Naive B cell (primary cell): ENCODE measurements at regions not wholly inside any gene's neighbourhood (a gene's known extent, or its start where the extent isn't known, plus 50 kb on each side); places are given as distances from the start of the nearest gene placed in this dataset.
"Not testable (repeated sequence)": the region's sequence is repeated elsewhere in the genome, so short reads cannot be mapped to it uniquely, and the experiment has no call there.

ENCODE experiments used
- ATAC-seq, 2 donors: fragments of 150-1000 bp; cut with Tn5 transposase; 2 replicates each; pipeline ENCODE4 v1.10.0; 2021; ENCODE audit warnings: low read depth in 2 of 2, mild to moderate bottlenecking in 2 of 2, moderate library complexity in 2 of 2
- DNase-seq: peaks from one replicate; pipeline ENCODE4 v3.0.0; 2022
- H3K27ac Mint-ChIP-seq, 6 donors: one replicate each; pipeline ENCODE4 v1.8.0; 2020 to 2022; ENCODE audit warnings: mild to moderate bottlenecking in 6 of 6, mixed read lengths in 6 of 6, moderate library complexity in 5 of 6, inconsistent platforms in 2 of 6
- H3K27me3 Mint-ChIP-seq, 3 donors: one replicate each; pipeline ENCODE4 v1.8.0; 2021 to 2022; ENCODE audit warnings: mixed read lengths in 3 of 3, mild to moderate bottlenecking in 1 of 3
- H3K36me3 Mint-ChIP-seq, 2 donors: one replicate each; pipeline ENCODE4 v1.8.0; 2020 to 2022; ENCODE audit warnings: mixed read lengths in 2 of 2, inconsistent platforms in 1 of 2, mild to moderate bottlenecking in 1 of 2
- H3K4me1 Mint-ChIP-seq, 3 donors: one replicate each; pipeline ENCODE4 v1.8.0; 2020 to 2022; ENCODE audit warnings: mixed read lengths in 3 of 3, inconsistent platforms in 1 of 3, mild to moderate bottlenecking in 1 of 3, moderate library complexity in 1 of 3
- H3K4me3 Mint-ChIP-seq, 8 donors: one replicate each; pipeline ENCODE4 v1.8.0; 2020 to 2022; ENCODE audit warnings: mild to moderate bottlenecking in 8 of 8, mixed read lengths in 8 of 8, moderate library complexity in 8 of 8, inconsistent platforms in 2 of 8
- H3K9me3 Mint-ChIP-seq, 7 donors: one replicate each; pipeline ENCODE4 v1.8.0; 2020 to 2022; ENCODE audit warnings: mixed read lengths in 7 of 7, mild to moderate bottlenecking in 5 of 7, inconsistent platforms in 2 of 7, moderate library complexity in 1 of 7

- H3K4me3 Mint-ChIP-seq: no peak overlapping the region
- ATAC-seq: no peak
- no peak for DNase-seq
- H3K9me3 Mint-ChIP-seq: peaks cover 0 to 15% (median 6%) of the 10 kb centered on the region in 7 donors
- no peaks in the 10 kb centered on the region for H3K27me3 Mint-ChIP-seq
- H3K36me3 Mint-ChIP-seq: no peaks in the 10 kb centered on the region
- no peaks in the 10 kb centered on the region for H3K4me1 Mint-ChIP-seq
- no peak overlapping the region for H3K27ac Mint-ChIP-seq
Observed at GRCh38 chr2:184993746-184994145, 395.4 kb downstream of the ZNF804A start.

- DNase-seq: no peak
- Mint-ChIP-seq H3K4me1 (no peaks in the 10 kb centered on the region), H3K9me3 (peaks cover 3 to 23% (median 17%) of the 10 kb centered on the region in 7 donors), H3K36me3 (no peaks in the 10 kb centered on the region), H3K27me3 (no peaks in the 10 kb centered on the region), H3K27ac (no peak overlapping the region), H3K4me3 (no peak overlapping the region)
- no peak for ATAC-seq
Observed at GRCh38 chr2:185006481-185006880, 408.2 kb downstream of the ZNF804A start.

- H3K4me3 Mint-ChIP-seq: no peak overlapping the region
- peaks cover 0 to 65% (median 25%) of the 10 kb centered on the region in 7 donors for H3K9me3 Mint-ChIP-seq
- DNase-seq: no peak
Observed at GRCh38 chr2:185012643-185013042, 414.3 kb downstream of the ZNF804A start.

GRCh38 chr2:185014076-185014475 lies 415.7 kb downstream of the ZNF804A start:
- ATAC-seq: no peak
- H3K27me3 Mint-ChIP-seq: no peaks in the 10 kb centered on the region
- no peaks in the 10 kb centered on the region for H3K4me1 Mint-ChIP-seq
- no peak overlapping the region for H3K4me3 Mint-ChIP-seq
- H3K36me3 Mint-ChIP-seq: no peaks in the 10 kb centered on the region
- no peak for DNase-seq
- peaks cover 0 to 65% (median 22%) of the 10 kb centered on the region in 7 donors for H3K9me3 Mint-ChIP-seq
- no peak overlapping the region for H3K27ac Mint-ChIP-seq

More at GRCh38 chr2:185012643-185013042, 414.3 kb downstream of the ZNF804A start:
- Mint-ChIP-seq H3K27me3 (no peaks in the 10 kb centered on the region), H3K4me1 (no peaks in the 10 kb centered on the region), H3K27ac (no peak overlapping the region), H3K36me3 (no peaks in the 10 kb centered on the region)
- no peak for ATAC-seq

GRCh38 chr2:185025891-185026290 lies 427.6 kb downstream of the ZNF804A start:
- not testable (repeated sequence) for ATAC-seq, H3K27ac Mint-ChIP-seq, H3K27me3 Mint-ChIP-seq, DNase-seq, H3K36me3 Mint-ChIP-seq, H3K4me3 Mint-ChIP-seq, H3K4me1 Mint-ChIP-seq
- peaks cover 0 to 24% (median 10%) of the 10 kb centered on the region in 7 donors for H3K9me3 Mint-ChIP-seq

- Mint-ChIP-seq H3K27me3 (no peaks in the 10 kb centered on the region), H3K4me1 (no peaks in the 10 kb centered on the region), H3K27ac (no peak overlapping the region), H3K4me3 (no peak overlapping the region), H3K36me3 (no peaks in the 10 kb centered on the region), H3K9me3 (peaks cover 2 to 20% (median 8%) of the 10 kb centered on the region in 7 donors)
- DNase-seq (no peak), ATAC-seq (no peak)
Observed at GRCh38 chr2:185035906-185036305, 437.6 kb downstream of the ZNF804A start.

- ATAC-seq: no peak
- Mint-ChIP-seq H3K27ac (no peak overlapping the region), H3K9me3 (peaks cover 6 to 40% (median 20%) of the 10 kb centered on the region in 7 donors), H3K27me3 (no peaks in the 10 kb centered on the region), H3K4me1 (no peaks in the 10 kb centered on the region), H3K36me3 (no peaks in the 10 kb centered on the region), H3K4me3 (no peak overlapping the region)
- DNase-seq: no peak
Observed at GRCh38 chr2:185044323-185044874, 446.1 kb downstream of the ZNF804A start.

- no peak for DNase-seq
- no peaks in the 10 kb centered on the region for H3K4me1 Mint-ChIP-seq
- H3K9me3 Mint-ChIP-seq: peaks cover 0 to 7% (median 4%) of the 10 kb centered on the region in 7 donors
- H3K36me3 Mint-ChIP-seq: no peaks in the 10 kb centered on the region
- no peak for ATAC-seq
- no peaks in the 10 kb centered on the region for H3K27me3 Mint-ChIP-seq
- H3K27ac Mint-ChIP-seq: no peak overlapping the region
- no peak overlapping the region for H3K4me3 Mint-ChIP-seq
Observed at GRCh38 chr2:185050804-185051203, 452.5 kb downstream of the ZNF804A start.

- H3K4me3 Mint-ChIP-seq: no peak overlapping the region
- H3K27me3 Mint-ChIP-seq: no peaks in the 10 kb centered on the region
- DNase-seq: no peak
- no peaks in the 10 kb centered on the region for H3K36me3 Mint-ChIP-seq
- H3K9me3 Mint-ChIP-seq: peaks cover 0 to 3% (median 0%) of the 10 kb centered on the region in 7 donors
- no peak overlapping the region for H3K27ac Mint-ChIP-seq
- ATAC-seq: no peak
- no peaks in the 10 kb centered on the region for H3K4me1 Mint-ChIP-seq
Observed at GRCh38 chr2:185063761-185064160, 465.4 kb downstream of the ZNF804A start.

GRCh38 chr2:185066128-185066527 lies 467.8 kb downstream of the ZNF804A start:
- H3K27me3 Mint-ChIP-seq: no peaks in the 10 kb centered on the region
- DNase-seq: no peak
- no peak overlapping the region for H3K4me3 Mint-ChIP-seq
- no peaks in the 10 kb centered on the region for H3K36me3 Mint-ChIP-seq
- H3K4me1 Mint-ChIP-seq: no peaks in the 10 kb centered on the region
- H3K9me3 Mint-ChIP-seq: no peaks in the 10 kb centered on the region
- no peak overlapping the region for H3K27ac Mint-ChIP-seq
- no peak for ATAC-seq

- Mint-ChIP-seq H3K27me3 (no peaks in the 10 kb centered on the region), H3K9me3 (peaks cover 0 to 2% (median 0%) of the 10 kb centered on the region in 7 donors), H3K4me3 (no peak overlapping the region), H3K27ac (no peak overlapping the region), H3K36me3 (no peaks in the 10 kb centered on the region), H3K4me1 (no peaks in the 10 kb centered on the region)
- ATAC-seq (no peak), DNase-seq (no peak)
Observed at GRCh38 chr2:185069107-185069506, 470.8 kb downstream of the ZNF804A start.

- no peak for DNase-seq
- ATAC-seq: no peak
- H3K27me3 Mint-ChIP-seq: no peaks in the 10 kb centered on the region
- no peak overlapping the region for H3K4me3 Mint-ChIP-seq
- H3K4me1 Mint-ChIP-seq: no peaks in the 10 kb centered on the region
- H3K9me3 Mint-ChIP-seq: peaks cover 0 to 4% (median 0%) of the 10 kb centered on the region in 7 donors
- H3K27ac Mint-ChIP-seq: no peak overlapping the region
- no peaks in the 10 kb centered on the region for H3K36me3 Mint-ChIP-seq
Observed at GRCh38 chr2:185074156-185074555, 475.8 kb downstream of the ZNF804A start.

GRCh38 chr2:185082749-185083148 lies 484.4 kb downstream of the ZNF804A start:
- Mint-ChIP-seq H3K9me3 (peaks cover 0 to 4% (median 1%) of the 10 kb centered on the region in 7 donors), H3K4me3 (no peak overlapping the region), H3K27me3 (no peaks in the 10 kb centered on the region), H3K27ac (no peak overlapping the region), H3K36me3 (no peaks in the 10 kb centered on the region), H3K4me1 (no peaks in the 10 kb centered on the region)
- ATAC-seq (no peak), DNase-seq (no peak)

- Mint-ChIP-seq H3K36me3 (no peaks in the 10 kb centered on the region), H3K27ac (no peak overlapping the region), H3K4me3 (no peak overlapping the region), H3K4me1 (no peaks in the 10 kb centered on the region), H3K27me3 (no peaks in the 10 kb centered on the region), H3K9me3 (peaks cover 2 to 14% (median 7%) of the 10 kb centered on the region in 7 donors)
- ATAC-seq (no peak), DNase-seq (no peak)
Observed at GRCh38 chr2:185108588-185108987, 510.3 kb downstream of the ZNF804A start.

- Mint-ChIP-seq H3K4me3 (no peak overlapping the region), H3K36me3 (no peaks in the 10 kb centered on the region), H3K27ac (no peak overlapping the region), H3K4me1 (no peaks in the 10 kb centered on the region), H3K9me3 (peaks cover 0 to 5% (median 2%) of the 10 kb centered on the region in 7 donors), H3K27me3 (no peaks in the 10 kb centered on the region)
- ATAC-seq: no peak
- DNase-seq: no peak
Observed at GRCh38 chr2:185127412-185127811, 529.1 kb downstream of the ZNF804A start.
